Mucosa of descending colon (tissue), 3 donors: ENCODE measurements at regions not wholly inside any gene's neighbourhood (a gene's known extent, or its start where the extent isn't known, plus 50 kb on each side); places are given as distances from the start of the nearest gene placed in this dataset.

ENCODE experiments used
- ATAC-seq: fragments of 200-7000 bp; cut with Tn5 transposase; one replicate; pipeline ENCODE4 v1.9.1; 2020; ENCODE audit warnings: mild to moderate bottlenecking, moderate library complexity
- DNase-seq, 3 donors: peaks; one replicate each; pipeline ENCODE4 v3.0.0-alpha.2; 2020
- H3K36me3 ChIP-seq: fragments of 200-600 bp; one replicate; pipeline ENCODE4 v1.8.0; 2021; ENCODE audit warnings: low read depth, mild to moderate bottlenecking
- H3K4me1 ChIP-seq: fragments of 200-600 bp; one replicate; pipeline ENCODE4 v1.8.0; 2021; ENCODE audit warnings: low read depth, mild to moderate bottlenecking
- H3K4me3 ChIP-seq: fragments of 200-600 bp; one replicate; pipeline ENCODE4 v1.8.0; 2021; ENCODE audit warnings: mild to moderate bottlenecking
- H3K9me3 ChIP-seq: fragments of 200-600 bp; one replicate; pipeline ENCODE4 v1.8.0; 2021; ENCODE audit warnings: mild to moderate bottlenecking
- CTCF ChIP-seq: fragments of 200-600 bp; IDR thresholded peaks from one replicate; pipeline ENCODE4 v1.8.0; 2022; ENCODE audit warnings: antibody characterized with exemption, mild to moderate bottlenecking
- intact Hi-C, 2 donors: fragments of 100-400 bp; cut with DNase I in 1 of 2; cut with micrococcal nuclease in 1 of 2; formaldehyde crosslinking; loops; one replicate each; pipeline versions ENCODE4 v1.11.0 to v1.11.1; 2022; cut with DNase I, micrococcal nuclease
- donor health status: DM: no; HTN: no; CAD: no; lungs with moderate emphysema.
- donor health status: DM: no; HTN: no; CAD: no.
- donor health status: DM: no; HTN: yes; CAD: no.

GRCh38 chr4:26004290-26004689 is 90.3 kb downstream of the SMIM20 start:
- intact Hi-C loops = no loop called here
- peaks cover 4% of the 10 kb centered on the region for H3K9me3 ChIP-seq
- H3K36me3 ChIP-seq = no peaks in the 10 kb centered on the region
- ATAC-seq (no peak), DNase-seq (no peak)
- H3K4me3 ChIP-seq = no peak overlapping the region
- H3K4me1 ChIP-seq = no peaks in the 10 kb centered on the region
- no peak for TF ChIP-seq CTCF

- ATAC-seq (no peak), DNase-seq (no peak)
- H3K4me1 ChIP-seq = no peaks in the 10 kb centered on the region
- intact Hi-C loops = no loop called here
- H3K36me3 ChIP-seq = no peaks in the 10 kb centered on the region
- H3K9me3 ChIP-seq = peaks cover 7% of the 10 kb centered on the region
- no peak overlapping the region for H3K4me3 ChIP-seq
- no peak for TF ChIP-seq CTCF
These were observed 91.7 kb downstream of the SMIM20 start for GRCh38 chr4:26005764-26006163.

- Histone ChIP-seq H3K9me3 (peaks cover 7% of the 10 kb centered on the region), H3K36me3 (no peaks in the 10 kb centered on the region), H3K4me3 (no peak overlapping the region), H3K4me1 (no peaks in the 10 kb centered on the region)
- intact Hi-C loops = no loop called here
- DNase-seq (no peak), ATAC-seq (no peak)
- TF ChIP-seq CTCF = no peak
These were observed 94.7 kb downstream of the SMIM20 start for GRCh38 chr4:26008737-26009136.

- no peak overlapping the region for H3K4me3 ChIP-seq
- no peak for DNase-seq
- no peaks in the 10 kb centered on the region for H3K4me1 ChIP-seq
- peaks cover 7% of the 10 kb centered on the region for H3K9me3 ChIP-seq
- intact Hi-C loops = no loop called here
- ATAC-seq = no peak
- no peak for TF ChIP-seq CTCF
- H3K36me3 ChIP-seq = no peaks in the 10 kb centered on the region
These were observed 95.5 kb downstream of the SMIM20 start for GRCh38 chr4:26009502-26009901.

GRCh38 chr4:26010304-26010703 is 96.3 kb downstream of the SMIM20 start:
- Histone ChIP-seq H3K36me3 (no peaks in the 10 kb centered on the region), H3K9me3 (peaks cover 7% of the 10 kb centered on the region), H3K4me1 (no peaks in the 10 kb centered on the region), H3K4me3 (no peak overlapping the region)
- intact Hi-C loops = no loop called here
- no peak for ATAC-seq
- no peak for DNase-seq
- no peak for TF ChIP-seq CTCF

- no peak for ATAC-seq
- H3K36me3 ChIP-seq = no peaks in the 10 kb centered on the region
- H3K4me3 ChIP-seq = no peak overlapping the region
- no peak for DNase-seq
- intact Hi-C loops = no loop called here
- peaks cover 5% of the 10 kb centered on the region for H3K9me3 ChIP-seq
- no peak for TF ChIP-seq CTCF
- H3K4me1 ChIP-seq = no peaks in the 10 kb centered on the region
These were observed 99.6 kb downstream of the SMIM20 start for GRCh38 chr4:26013629-26014028.
